ENCODE measurements at regions not wholly inside any gene's neighbourhood (a gene's known extent, or its start where the extent isn't known, plus 50 kb on each side); places are given as distances from the start of the nearest gene placed in this dataset.
"Not testable (repeated sequence)": the region's sequence is repeated elsewhere in the genome, so short reads cannot be mapped to it uniquely, and the experiment has no call there.

- no peaks in the 10 kb centered on the region for H3K9me3 ChIP-seq
- WGBS, 2 donors (ENCODE audit: low coverage in 1 of 2) = 43% methylated on average over 1 of the region's 15 CpGs; no CpG with 5 or more reads in 1 of the 2 donors
Measured at GRCh38 chr21:28018741-28019669, 973.7 kb downstream of the LTN1 start.

GRCh38 chr21:28018213-28018612 is 974.5 kb downstream of the LTN1 start:
- no peak overlapping the region for H3K27ac ChIP-seq
- no CpG with 5 or more reads among the region's 9 CpGs for WGBS, 2 donors (ENCODE audit: low coverage in 1 of 2)
- no peaks in the 10 kb centered on the region for H3K9me3 ChIP-seq
- TF ChIP-seq POLR2AphosphoS5 (IDR thresholded peaks at IDR 0.05) = no peak
- no peak for ATAC-seq
- H3K4me1 ChIP-seq = no peaks in the 10 kb centered on the region
- H3K27me3 ChIP-seq = no peaks in the 10 kb centered on the region
- H3K36me3 ChIP-seq = no peaks in the 10 kb centered on the region
- H3K4me3 ChIP-seq = no peak overlapping the region

More at GRCh38 chr21:28018741-28019669, 973.7 kb downstream of the LTN1 start:
- Histone ChIP-seq H3K4me1 (no peaks in the 10 kb centered on the region), H3K36me3 (no peaks in the 10 kb centered on the region), H3K27me3 (no peaks in the 10 kb centered on the region), H3K27ac (no peak overlapping the region), H3K4me3 (no peak overlapping the region)
- TF ChIP-seq POLR2AphosphoS5 (IDR thresholded peaks at IDR 0.05) (no peak), EP300 (IDR thresholded peaks at IDR 0.05) (no peak), POLR2A (IDR thresholded peaks at IDR 0.05) (no peak)
- no peak for ATAC-seq

- no peaks in the 10 kb centered on the region for H3K9me3 ChIP-seq
- 100% methylated on average over 1 of the region's 1 CpG for WGBS, 2 donors (ENCODE audit: low coverage in 1 of 2)
- no peaks in the 10 kb centered on the region for H3K36me3 ChIP-seq
- H3K27me3 ChIP-seq = no peaks in the 10 kb centered on the region
- no peak overlapping the region for H3K4me3 ChIP-seq
- peaks cover 0 to 8% (median 1%) of the 10 kb centered on the region in 3 donors for H3K4me1 ChIP-seq
- no peak overlapping the region for H3K27ac ChIP-seq
- no peak for TF ChIP-seq POLR2AphosphoS5 (IDR thresholded peaks at IDR 0.05)
- no peak for ATAC-seq
Measured at GRCh38 chr21:28016571-28016970, 976.1 kb downstream of the LTN1 start.

GRCh38 chr21:28013123-28013522 is 979.6 kb downstream of the LTN1 start:
- not testable (repeated sequence) for H3K36me3 ChIP-seq, H3K27ac ChIP-seq, H3K27me3 ChIP-seq, H3K4me3 ChIP-seq, H3K9me3 ChIP-seq, ATAC-seq
- H3K4me1 ChIP-seq = peaks cover 0 to 13% (median 4%) of the 10 kb centered on the region in 3 donors

GRCh38 chr21:28011970-28012369 is 980.7 kb downstream of the LTN1 start:
- H3K4me1 ChIP-seq = peaks cover 0 to 13% (median 4%) of the 10 kb centered on the region in 3 donors
- H3K4me3 ChIP-seq, H3K36me3 ChIP-seq, ATAC-seq, H3K27ac ChIP-seq, H3K27me3 ChIP-seq, H3K9me3 ChIP-seq: not testable (repeated sequence)
- WGBS, 2 donors (ENCODE audit: low coverage in 1 of 2) = 0% methylated on average over 1 to 2 of the region's 2 CpGs

GRCh38 chr21:28008245-28008644 is 984.4 kb downstream of the LTN1 start:
- H3K9me3 ChIP-seq, H3K36me3 ChIP-seq, H3K27ac ChIP-seq, ATAC-seq, H3K27me3 ChIP-seq, H3K4me3 ChIP-seq: not testable (repeated sequence)
- WGBS, 2 donors (ENCODE audit: low coverage in 1 of 2) = 67% methylated on average over 1 to 3 of the region's 3 CpGs
- peaks cover 0 to 13% (median 4%) of the 10 kb centered on the region in 3 donors for H3K4me1 ChIP-seq

- H3K27ac ChIP-seq, H3K27me3 ChIP-seq, H3K9me3 ChIP-seq, H3K36me3 ChIP-seq, H3K4me3 ChIP-seq, H3K4me1 ChIP-seq, ATAC-seq: not testable (repeated sequence)
- whole genome bisulfite sequencing, 2 donors (ENCODE audit: low coverage in 1 of 2) = 100% methylated on average over 1 to 2 of the region's 2 CpGs
Measured at GRCh38 chr21:28003627-28004026, 989.0 kb downstream of the LTN1 start.

- H3K27me3 ChIP-seq, H3K27ac ChIP-seq, H3K9me3 ChIP-seq, H3K4me3 ChIP-seq, H3K36me3 ChIP-seq, H3K4me1 ChIP-seq: not testable (repeated sequence)
- ATAC-seq = peak; percentile 41
- 45 to 66% methylated on average over 4 of the region's 4 CpGs for WGBS, 2 donors (ENCODE audit: low coverage in 1 of 2)
Measured at GRCh38 chr21:27996906-27997305, 995.8 kb downstream of the LTN1 start.

GRCh38 chr21:27984663-27985325 is 1007.9 kb downstream of the LTN1 start:
- 51 to 60% methylated on average over 2 of the region's 2 CpGs for WGBS, 2 donors (ENCODE audit: low coverage in 1 of 2)
- not testable (repeated sequence) for H3K27ac ChIP-seq, H3K4me3 ChIP-seq, H3K36me3 ChIP-seq, H3K4me1 ChIP-seq, H3K9me3 ChIP-seq, ATAC-seq, H3K27me3 ChIP-seq

GRCh38 chr21:27979446-27979845 is 1012.6 kb upstream of the ADAMTS5 start:
- not testable (repeated sequence) for H3K4me1 ChIP-seq, H3K27ac ChIP-seq, ATAC-seq, H3K9me3 ChIP-seq, H3K36me3 ChIP-seq, H3K4me3 ChIP-seq, H3K27me3 ChIP-seq
